Retina (tissue), 1 donor: ENCODE measurements at regions not wholly inside any gene's neighbourhood (a gene's known extent, or its start where the extent isn't known, plus 50 kb on each side); places are given as distances from the start of the nearest gene placed in this dataset.
"Not testable (repeated sequence)": the region's sequence is repeated elsewhere in the genome, so short reads cannot be mapped to it uniquely, and the experiment has no call there.

ENCODE experiments used
- DNase-seq: peaks from one replicate; pipeline ENCODE4 v3.0.0-alpha.2; 2016

DNA sequence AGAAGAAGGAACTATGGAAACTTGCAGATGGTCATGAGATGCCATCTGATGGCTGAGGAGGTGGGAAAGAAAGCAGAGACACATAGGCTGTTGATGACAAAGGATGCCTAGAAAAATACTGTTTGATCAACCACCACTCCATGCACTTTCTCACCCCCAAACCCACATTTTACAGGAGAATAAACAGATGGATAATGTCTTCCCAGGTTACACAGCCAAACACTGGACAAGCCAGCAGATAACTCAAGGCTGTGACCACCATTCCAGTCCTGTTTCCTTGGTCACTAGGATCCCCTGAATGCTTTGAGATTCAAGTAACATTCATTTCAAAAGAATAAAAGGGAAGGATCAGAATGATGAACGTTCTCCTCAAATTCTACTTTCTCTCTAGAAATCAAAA lies 733.0 kb upstream of the SOX11 start:
- no peak for DNase-seq

DNA sequence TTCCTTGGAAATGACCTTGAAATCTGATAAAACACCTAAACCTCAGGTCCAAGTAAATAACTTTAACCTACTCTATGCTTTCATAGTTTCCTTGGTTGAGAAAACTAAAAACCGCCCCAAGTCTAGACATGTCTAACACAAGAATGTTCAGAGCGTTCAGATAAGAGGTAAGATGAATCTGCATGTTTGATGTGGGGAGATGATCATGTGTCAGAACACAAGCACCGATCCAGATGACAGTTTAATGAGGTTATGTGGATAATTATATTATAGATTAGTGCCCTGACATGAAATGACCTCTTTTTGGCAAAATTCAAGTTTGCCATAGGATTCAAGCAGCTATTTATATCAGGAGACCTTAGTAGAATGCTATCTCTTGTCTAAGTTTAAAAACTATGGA lies 729.8 kb upstream of the SOX11 start:
- no peak for DNase-seq

DNA sequence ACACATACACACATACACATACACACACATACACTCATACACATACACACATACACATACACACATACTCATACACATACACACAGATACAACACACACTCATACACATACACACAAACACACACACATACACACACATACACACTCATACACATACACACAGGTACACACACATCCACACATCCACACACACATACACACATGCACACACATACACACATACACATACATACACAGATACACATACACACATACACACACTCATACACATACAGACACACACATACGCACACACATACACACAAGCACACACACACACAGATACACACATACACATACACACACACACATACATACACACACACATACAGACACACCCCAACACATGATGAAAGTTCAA lies 729.1 kb upstream of the SOX11 start:
- DNase-seq = no peak

DNA sequence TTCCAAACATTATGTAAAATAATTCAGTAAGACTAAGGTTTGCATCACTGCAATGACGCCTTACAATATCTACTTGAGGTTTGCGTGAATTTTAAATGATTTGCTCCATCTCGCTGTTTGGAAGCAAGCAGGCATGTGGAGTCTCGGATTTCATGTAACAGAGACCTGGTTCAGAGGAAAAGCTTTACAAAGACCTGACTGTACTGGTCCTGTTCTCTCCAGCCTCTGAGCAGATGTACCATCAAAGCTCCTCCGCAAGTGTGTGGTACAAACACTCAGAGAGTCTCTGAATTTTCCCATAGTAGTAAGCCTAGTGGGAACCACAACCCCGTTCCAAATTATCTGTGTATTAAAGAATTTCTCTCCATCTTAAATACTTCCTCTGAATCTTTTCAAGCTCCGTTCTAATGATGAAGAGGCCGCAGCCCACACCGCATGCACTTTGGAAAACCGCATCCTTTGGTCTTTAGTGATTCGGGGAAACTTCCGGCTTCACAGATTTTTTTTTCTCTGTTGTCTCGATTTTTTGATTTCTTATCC lies 728.1 kb upstream of the SOX11 start:
- DNase-seq = peak; percentile 35

DNA sequence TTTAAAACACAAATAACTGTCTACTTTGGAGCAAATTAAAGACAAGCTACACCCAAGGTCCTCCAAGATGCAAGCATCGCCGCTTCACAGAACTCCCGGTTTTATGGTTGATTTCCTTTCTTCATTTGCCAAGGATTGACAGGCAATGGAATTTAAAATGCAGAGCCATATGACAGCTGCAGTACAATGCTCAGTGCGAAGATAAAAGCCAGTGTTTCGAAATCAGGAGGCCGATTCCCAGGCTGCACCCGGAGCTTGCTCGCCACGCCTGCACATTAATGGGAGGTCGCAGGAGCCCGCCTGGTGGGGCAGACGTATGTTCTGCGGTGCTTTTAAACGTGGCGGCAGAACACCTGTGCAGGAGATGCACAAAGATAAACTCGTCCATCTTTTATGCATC lies 727.6 kb upstream of the SOX11 start:
- peak; percentile 68 for DNase-seq

DNA sequence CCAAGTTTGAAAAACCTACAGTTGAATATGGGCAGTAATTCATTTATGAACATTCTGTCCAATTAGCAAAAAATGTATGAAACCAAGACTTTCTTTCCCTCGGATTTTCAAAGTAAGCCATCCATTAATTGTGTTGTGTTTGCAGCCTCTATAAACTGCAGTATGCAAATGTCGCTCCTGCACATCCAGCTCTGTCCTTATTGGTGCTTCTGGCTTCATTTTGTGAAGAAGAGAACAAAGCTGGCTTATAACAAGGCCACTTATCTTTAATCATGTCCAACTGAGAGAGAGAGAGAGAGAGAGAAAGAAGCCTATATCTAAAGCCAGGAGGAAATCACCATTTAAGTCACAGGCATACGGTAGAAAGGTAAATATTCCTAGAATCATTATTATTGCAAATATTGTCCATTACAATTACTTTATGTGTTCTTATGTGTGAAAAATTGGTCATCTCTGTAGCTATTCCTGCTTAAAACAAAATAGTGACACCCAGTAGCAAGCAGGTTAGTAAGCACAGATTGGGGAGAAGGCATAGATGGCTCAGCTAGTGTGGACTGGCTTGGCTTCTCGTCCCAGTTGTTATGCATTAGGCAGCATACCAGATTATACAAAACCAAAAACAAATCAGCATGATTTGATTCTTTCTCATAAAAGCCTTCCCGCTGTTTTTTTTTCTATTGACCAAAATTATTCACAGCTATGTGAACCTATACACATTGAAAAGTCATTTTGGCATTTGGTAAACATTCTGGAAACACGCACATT lies 726.4 kb upstream of the SOX11 start:
- no peak for DNase-seq

DNA sequence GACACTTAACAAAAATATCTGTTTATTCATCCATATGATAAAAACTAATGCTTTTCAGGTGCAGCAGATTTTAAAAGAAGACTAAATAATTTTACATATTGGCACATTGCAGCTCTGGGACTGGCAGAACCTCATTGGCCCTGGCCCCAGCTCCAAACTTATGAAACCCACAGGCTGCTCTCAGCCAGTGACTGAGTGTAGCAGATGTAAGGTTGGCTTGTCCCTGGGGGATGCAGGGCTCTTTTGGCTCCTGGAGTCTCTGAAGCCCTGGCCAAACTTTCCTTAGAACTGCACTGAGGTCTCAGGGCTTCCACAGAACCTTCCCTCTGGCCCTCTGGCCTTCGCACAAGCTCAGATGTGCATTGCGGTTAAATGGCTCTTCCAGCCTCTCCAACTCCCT lies 725.0 kb upstream of the SOX11 start:
- DNase-seq = no peak

DNA sequence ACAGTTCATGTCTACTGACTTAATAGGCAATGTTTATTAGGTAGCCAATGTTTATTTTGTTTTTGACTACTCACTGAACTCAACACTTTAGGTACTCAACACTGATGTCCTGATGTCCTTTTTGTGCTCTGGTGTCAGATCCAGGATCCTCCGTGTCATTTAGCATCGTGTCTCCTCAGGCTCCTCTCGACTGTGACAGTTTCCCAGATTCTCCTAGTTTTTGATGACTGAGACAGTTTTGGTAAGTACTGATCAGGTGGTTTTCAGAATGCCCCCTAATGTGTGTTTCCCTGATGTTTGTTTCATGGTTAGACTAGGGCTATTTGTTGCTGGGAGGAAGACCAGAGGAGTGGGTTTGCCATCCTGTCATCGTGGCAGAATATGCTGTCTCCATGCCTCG lies 719.7 kb upstream of the SOX11 start:
- no peak for DNase-seq

DNA sequence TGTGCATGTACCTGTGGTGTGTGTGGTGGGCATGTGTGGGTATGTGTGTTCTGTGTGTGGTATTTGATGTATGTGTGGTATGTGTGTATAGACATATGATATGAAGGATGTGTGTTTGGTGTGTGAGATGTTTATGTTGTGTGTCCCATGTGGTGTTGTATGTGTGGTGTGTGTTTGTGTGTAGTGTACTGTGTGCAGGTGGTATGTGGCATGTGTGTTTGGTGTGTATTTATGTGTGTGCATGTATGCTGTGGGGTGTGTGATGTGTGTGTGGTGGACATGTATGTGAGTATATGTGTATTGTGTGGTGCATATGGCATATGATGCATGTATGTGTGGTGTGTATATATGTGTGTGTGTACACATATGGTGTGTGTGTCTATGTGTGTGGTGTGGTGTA lies 718.8 kb upstream of the SOX11 start:
- no peak for DNase-seq

DNA sequence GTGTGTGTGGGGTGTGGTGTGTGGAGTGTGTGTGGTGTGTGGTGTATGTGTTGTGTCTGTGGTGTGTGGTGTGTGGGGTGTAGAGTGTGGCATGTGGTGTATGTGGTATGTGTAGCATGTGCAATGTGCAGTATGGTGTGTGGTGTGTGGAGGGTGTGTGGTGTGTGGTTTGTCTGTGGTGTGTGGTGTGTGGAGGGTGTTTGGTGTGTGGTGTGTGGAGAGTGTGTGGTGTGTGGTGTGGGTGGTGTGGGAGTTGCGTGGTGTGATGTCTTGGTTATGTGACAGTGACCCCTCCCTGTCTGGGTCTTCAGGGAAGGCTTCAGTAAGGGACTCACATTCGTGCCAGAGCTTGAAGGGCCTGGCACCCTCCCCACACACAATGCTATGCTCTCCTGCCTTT lies 718.2 kb upstream of the SOX11 start:
- DNase-seq = no peak

DNA sequence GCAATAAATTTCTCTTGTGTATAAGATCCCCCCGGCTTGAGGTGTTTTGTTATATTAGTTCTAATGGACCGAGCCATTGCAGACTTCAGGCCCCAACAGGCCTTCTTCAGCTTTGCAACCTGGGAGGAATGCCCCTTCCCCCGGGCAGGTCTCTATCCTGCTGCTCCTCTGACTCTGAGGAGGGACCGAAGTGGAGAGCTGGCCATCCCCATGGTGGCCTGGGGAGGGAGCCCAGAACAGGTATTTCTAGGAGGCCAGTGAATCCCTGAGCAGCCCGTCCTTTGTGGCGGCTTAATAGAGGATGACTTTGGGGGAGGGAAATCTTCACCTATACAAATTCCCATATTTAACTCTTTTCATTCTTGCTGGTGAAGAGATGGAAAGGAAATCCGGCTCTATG lies 715.8 kb upstream of the SOX11 start:
- DNase-seq = no peak

DNA sequence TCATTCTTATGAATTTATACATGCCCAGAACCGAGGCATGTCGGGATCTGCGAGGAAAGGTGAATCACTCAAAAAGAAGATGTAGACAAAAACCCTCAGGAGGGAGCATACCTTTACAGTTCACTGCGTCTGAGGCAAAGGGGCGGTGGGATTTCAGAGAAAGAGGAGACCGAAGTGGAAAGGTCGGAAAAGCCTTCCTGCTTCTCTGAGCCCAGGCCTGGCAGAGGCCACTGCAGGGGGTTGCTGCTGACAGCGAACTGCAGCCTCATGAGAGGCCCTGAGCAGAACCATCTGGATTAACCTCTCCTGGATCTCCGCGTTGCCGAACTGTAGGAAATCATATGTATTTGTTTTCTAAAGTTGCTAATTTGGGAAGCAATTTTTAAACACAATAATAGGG lies 713.1 kb upstream of the SOX11 start:
- peak; percentile 46 for DNase-seq

DNA sequence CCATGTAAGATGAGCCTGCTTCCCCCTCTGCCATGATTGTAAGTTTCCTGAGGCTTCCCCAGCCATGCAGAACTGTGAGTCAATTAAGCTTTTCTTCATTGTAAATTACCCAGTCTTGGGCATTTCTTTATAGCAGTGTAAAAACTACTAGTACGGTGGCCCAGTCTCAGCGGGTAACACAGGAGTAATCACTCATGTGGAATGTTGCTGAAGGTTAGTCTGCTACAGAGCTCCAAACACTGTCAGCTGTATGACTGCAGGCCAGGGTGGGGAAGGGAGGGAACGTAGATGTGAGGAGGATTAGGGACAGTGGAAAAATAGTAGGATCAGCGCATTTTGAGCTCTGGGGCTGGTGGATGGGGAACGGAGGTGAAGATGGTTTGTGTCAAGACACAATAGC lies 711.2 kb upstream of the SOX11 start:
- no peak for DNase-seq

DNA sequence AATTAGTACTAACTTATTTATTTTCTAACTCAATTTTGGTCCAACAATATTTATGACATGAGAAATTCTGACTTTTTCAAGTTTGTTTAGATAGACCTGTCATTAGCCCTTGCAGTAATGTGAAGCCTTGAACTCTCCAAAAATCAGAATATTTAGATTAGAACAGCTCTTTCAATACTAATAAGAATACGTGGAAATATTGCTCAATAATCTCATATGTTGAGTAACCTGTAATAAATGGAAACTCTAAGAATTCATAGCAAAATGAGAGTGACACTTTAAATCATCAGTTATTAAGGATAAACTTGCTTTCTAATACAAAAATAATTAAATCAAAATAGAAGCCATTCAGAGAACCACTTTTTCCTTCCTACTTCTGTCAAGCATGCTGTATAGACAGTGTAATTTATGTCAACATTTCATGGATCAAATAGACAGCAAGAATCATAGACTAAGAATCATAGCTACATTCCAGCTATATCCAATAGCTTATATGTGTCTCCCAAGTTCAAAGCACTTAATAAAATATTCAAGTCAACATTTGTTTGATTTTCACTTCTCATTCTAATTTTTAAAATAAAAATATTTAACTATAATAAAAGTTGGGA lies 710.3 kb upstream of the SOX11 start:
- no peak for DNase-seq

DNA sequence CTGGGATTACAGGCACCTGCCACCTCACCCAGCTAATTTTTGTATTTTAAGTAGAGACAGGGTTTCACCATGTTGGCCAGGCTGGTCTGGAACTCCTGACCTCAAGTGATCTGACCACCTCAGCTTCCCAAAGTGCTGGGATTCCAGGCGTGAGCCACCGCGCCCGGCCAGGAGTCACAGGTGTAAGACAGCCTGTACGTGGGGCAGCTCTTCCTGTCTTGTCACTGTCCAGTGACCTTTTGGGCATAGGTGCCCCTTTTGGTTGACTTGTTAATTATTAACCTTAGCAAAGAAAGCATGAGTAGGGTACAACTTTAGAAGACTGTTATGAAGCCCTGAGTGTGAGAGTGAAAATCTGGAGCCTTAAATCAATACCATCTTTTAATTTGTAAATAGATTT lies 703.7 kb upstream of the SOX11 start:
- not testable (repeated sequence) for DNase-seq

DNA sequence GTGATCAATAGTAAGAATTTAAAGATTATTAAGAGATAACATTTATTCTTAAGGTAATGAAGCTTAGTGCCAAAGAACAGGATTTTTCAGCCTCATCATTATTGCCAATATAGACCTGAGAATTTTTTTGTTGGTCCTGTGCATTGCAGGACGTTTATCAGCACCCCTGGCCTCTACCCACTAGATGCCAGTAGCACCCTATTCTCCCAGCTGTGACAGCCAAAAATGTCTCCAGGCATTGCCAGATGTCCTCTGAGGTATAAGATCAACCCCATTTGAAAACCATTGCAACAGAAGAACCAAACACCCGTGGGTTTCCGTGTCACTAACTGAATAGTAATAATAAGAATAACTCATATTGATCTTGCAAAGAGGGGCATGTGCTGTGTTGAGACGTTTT lies 700.0 kb upstream of the SOX11 start:
- DNase-seq = no peak

DNA sequence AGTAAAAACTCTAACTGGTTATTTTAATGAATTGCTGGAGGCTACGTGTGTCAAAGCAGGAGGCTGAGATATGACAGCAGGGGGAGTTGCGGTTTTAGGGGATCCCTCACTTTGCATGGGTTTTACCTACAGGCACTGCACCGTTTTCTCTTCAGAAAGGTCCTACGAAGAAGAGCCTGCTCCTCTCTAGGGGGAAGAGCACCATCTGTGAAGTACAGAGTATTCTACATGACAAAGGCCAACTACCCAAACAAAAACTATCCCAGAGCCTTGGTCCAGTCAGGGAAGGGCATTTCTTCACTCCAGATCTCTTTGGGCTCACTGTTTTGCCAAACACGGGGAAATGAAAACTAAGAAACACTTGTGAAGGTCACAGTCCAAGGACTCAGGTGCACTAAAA lies 696.7 kb upstream of the SOX11 start:
- no peak for DNase-seq

DNA sequence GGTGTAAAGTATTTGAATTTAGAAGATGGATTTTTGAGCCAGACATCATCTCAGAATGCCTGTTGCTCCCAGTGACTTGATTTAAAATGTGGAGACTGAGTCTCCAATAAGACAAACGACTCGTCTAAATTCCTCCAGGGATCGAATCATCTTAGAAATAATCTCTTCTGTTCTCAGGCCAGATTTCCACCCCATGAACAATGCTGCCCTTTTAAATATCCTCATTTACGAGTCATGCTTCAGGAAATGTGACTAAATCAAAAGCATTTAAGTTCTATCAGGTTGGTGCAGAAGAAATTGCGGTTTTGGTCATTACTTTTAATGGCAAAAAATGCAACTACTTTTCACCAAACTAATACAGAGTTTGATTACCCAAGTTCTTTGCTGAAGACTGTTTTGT lies 684.6 kb upstream of the SOX11 start:
- DNase-seq = no peak

DNA sequence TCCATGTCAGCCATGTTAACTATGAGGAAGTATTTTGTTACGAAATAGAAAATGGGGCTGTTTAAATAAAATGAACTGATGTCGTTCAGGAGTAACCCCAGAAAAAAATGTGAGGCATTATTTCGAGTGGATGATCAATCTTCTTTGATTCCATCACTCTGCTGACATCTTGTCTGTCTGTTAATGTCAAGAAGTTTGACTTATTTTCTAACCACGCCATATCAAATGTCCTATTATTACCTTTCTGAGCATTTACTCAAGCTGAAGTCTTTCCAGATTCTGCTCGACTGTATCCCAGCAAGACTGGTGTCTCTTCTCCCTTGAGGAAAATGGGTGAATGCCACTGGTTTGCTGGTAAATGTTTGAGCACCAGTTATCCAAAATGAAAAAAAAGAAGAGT lies 672.9 kb upstream of the SOX11 start:
- no peak for DNase-seq

DNA sequence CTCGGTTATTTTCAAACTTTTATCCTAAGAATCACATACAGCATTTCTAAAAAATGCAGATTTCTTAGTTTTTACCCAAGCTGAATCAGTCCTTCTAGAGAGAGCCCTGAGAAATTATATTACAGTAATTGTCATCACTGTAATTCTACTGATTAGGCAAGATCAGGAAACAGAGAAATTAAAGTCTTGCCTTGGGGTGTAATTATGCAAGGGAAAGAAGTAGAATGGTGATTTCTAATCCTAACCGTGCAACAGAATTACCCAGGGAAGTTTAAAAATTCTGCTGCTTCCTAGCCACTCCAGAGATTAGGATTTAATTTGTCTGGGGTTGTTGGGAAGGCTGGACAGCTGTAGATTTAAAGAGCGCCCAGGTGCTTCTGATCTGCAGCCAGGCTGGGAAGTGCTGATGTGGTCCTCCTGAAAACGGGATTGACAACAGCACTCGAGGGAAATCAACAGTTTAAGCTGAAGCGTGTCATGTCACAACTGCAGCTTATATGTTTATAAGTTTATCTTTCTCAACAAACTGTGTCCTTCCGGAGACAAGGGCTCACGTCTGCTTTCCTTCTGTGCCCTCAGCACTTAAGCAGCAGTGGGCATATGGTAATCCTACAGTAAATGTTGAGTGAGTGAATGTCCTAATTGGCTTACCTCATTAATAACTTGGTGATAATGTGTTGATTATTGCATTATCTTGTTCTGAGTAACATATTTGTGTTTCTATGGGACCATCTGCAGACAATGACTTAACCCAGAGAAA lies 671.9 kb upstream of the SOX11 start:
- peak; percentile 23 for DNase-seq

DNA sequence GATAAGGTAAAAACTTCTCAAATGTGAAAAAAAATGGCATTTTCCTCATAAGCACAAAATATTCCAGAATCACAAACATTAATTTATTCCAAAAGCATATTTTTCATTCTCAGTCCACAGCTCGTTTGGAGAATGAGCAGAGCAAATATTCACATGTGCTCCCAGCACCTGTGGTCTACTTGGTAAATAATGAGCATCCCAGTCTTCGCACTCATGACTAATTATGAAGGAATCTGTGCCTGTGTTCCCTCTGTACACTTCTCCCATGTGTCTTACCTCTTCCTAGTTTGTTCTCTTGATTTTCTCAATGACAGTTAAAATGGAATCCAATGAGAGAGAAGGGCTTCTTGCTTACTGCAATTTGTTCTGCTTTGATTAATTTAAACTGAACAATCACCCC lies 671.0 kb upstream of the SOX11 start:
- DNase-seq = no peak

DNA sequence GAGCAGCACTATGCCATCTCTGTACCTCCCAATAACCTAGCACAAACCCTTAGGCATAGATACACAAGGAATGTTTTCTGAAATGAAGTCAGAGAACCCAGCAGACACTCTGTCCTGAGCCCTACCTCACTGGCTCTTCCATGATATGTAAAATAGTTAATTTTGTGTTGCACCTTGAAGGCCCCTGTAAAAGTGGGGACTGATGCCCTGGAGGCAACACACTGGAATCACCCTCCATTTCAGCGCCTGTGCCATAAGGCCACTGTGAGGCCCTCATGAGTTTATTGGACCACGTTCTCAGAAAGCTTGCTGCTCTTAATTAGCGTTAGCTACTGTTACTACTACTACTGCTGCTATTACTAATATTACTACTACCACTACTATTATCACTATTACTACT lies 670.1 kb upstream of the SOX11 start:
- peak; percentile 51 for DNase-seq

DNA sequence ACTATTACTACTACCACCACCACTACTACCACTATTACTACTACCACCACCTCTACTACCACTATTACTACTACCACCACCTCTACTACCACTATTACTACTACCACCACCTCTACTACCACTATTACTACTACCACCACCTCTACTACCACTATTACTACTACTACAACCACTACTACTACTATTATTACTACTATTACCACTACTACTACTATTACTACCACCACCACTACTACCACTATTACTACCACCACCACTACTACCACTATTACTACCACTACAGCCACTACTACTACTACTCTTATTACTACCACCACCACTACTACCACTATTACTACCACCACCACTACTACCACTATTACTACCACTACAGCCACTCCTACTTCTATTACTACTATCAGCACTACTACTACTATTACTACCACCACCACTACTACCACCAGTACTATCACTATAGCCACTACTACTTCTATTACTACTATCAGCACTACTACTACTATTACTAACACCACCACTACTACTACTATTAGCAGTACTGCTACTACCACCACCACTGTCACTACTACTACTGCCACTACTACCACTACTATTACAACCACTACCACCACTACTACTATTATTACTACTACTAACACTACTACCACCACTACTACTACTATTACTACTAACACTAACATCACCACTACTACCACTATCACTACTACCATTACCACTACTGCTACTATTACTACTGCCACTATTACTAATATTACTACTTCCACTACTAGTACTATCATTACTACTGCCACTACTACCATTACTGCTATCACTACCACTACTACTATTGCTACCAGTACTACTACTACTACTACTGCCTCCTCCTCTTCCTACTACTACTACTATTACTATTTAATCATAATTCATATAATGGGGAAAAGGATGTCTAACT lies 669.2 kb upstream of the SOX11 start:
- DNase-seq = not testable (repeated sequence)
